GM21825 (cell line): ENCODE measurements at regions not wholly inside any gene's neighbourhood (a gene's known extent, or its start where the extent isn't known, plus 50 kb on each side); places are given as distances from the start of the nearest gene placed in this dataset.
"Not testable (repeated sequence)": the region's sequence is repeated elsewhere in the genome, so short reads cannot be mapped to it uniquely, and the experiment has no call there.

Experiments
- ATAC-seq: cut with Tn5 transposase; IDR thresholded peaks from one replicate; pipeline ENCODE4 v1.9.1; 2021; ENCODE audit warnings: mild to moderate bottlenecking, moderate library complexity; ENCODE audit not compliant: unreplicated experiment

- no peak for ATAC-seq
These were observed 62.0 kb downstream of the SKIDA1 start for GRCh38 chr10:21463436-21463835.

GRCh38 chr10:21458126-21458871 lies 67.2 kb downstream of the SKIDA1 start:
- ATAC-seq: no peak

- no peak for ATAC-seq
These were observed 69.3 kb downstream of the SKIDA1 start for GRCh38 chr10:21456160-21456559.

GRCh38 chr10:21452203-21452602 lies 73.3 kb downstream of the SKIDA1 start:
- ATAC-seq: no peak

GRCh38 chr10:21449288-21449966 lies 76.1 kb downstream of the SKIDA1 start:
- peak; percentile 58 for ATAC-seq

GRCh38 chr10:21445163-21445562 lies 80.3 kb downstream of the SKIDA1 start:
- ATAC-seq: no peak

- no peak for ATAC-seq
These were observed 83.9 kb downstream of the SKIDA1 start for GRCh38 chr10:21441625-21442024.

- ATAC-seq: not testable (repeated sequence)
These were observed 86.6 kb downstream of the SKIDA1 start for GRCh38 chr10:21438914-21439313.

- no peak for ATAC-seq
These were observed 87.6 kb downstream of the SKIDA1 start for GRCh38 chr10:21437770-21438382.

GRCh38 chr10:21432266-21432665 lies 93.2 kb downstream of the SKIDA1 start:
- no peak for ATAC-seq

GRCh38 chr10:21431799-21432198 lies 93.7 kb downstream of the SKIDA1 start:
- ATAC-seq: no peak

- no peak for ATAC-seq
These were observed 97.5 kb downstream of the SKIDA1 start for GRCh38 chr10:21427804-21428481.

GRCh38 chr10:21424459-21424861 lies 101.0 kb downstream of the SKIDA1 start:
- no peak for ATAC-seq

GRCh38 chr10:21423850-21424249 lies 101.6 kb downstream of the SKIDA1 start:
- ATAC-seq: no peak

- ATAC-seq: no peak
These were observed 102.1 kb downstream of the SKIDA1 start for GRCh38 chr10:21423338-21423737.

- ATAC-seq: no peak
These were observed 103.7 kb downstream of the SKIDA1 start for GRCh38 chr10:21421794-21422193.

GRCh38 chr10:21421016-21421415 lies 104.5 kb downstream of the SKIDA1 start:
- no peak for ATAC-seq

GRCh38 chr10:21418981-21419576 lies 106.4 kb downstream of the SKIDA1 start:
- not testable (repeated sequence) for ATAC-seq

- no peak for ATAC-seq
These were observed 108.2 kb downstream of the SKIDA1 start for GRCh38 chr10:21417172-21417712.

- ATAC-seq: no peak
These were observed 111.8 kb downstream of the SKIDA1 start for GRCh38 chr10:21413680-21414079.

GRCh38 chr10:21413268-21413667 lies 112.2 kb downstream of the SKIDA1 start:
- ATAC-seq: no peak
